Activated naive CD4-positive, alpha-beta T cell treated with anti-CD3 and anti-CD28 coated beads for 36 hours (primary cell): ENCODE measurements at regions not wholly inside any gene's neighbourhood (a gene's known extent, or its start where the extent isn't known, plus 50 kb on each side); places are given as distances from the start of the nearest gene placed in this dataset.

ENCODE experiments used
- CTCF ChIA-PET: fragments of 350-600 bp; sonication (Branson Sonifier 250); formaldehyde crosslinking; loops from one replicate; lab custom pipeline; 2021; ENCODE audit warnings: antibody characterized with exemption; lab: Charles Lee
- DNase-seq: peaks from one replicate; pipeline ENCODE4 v3.0.0-alpha.2; 2020
- H3K27ac Mint-ChIP-seq: one replicate; pipeline ENCODE4 v1.8.0; 2021; ENCODE audit warnings: mild to moderate bottlenecking, mixed read lengths
- H3K27me3 Mint-ChIP-seq: one replicate; pipeline ENCODE4 v1.8.0; 2021; ENCODE audit warnings: low read depth, mixed read lengths
- H3K36me3 Mint-ChIP-seq: one replicate; pipeline ENCODE4 v1.8.0; 2021; ENCODE audit warnings: low read depth, mixed read lengths
- H3K4me1 Mint-ChIP-seq: one replicate; pipeline ENCODE4 v1.8.0; 2021; ENCODE audit warnings: low read depth, mixed read lengths
- H3K4me3 Mint-ChIP-seq: one replicate; pipeline ENCODE4 v1.8.0; 2021; ENCODE audit warnings: mild to moderate bottlenecking, moderate library complexity, mixed read lengths
- H3K9me3 Mint-ChIP-seq: one replicate; pipeline ENCODE4 v1.8.0; 2021; ENCODE audit warnings: mixed read lengths
- intact Hi-C: fragments of 100-400 bp; cut with micrococcal nuclease; formaldehyde crosslinking; loops from one replicate; pipeline ENCODE4 v1.15.1; 2023

- DNase-seq = no peak
- Mint-ChIP-seq H3K4me3 (no peak overlapping the region), H3K9me3 (peaks cover 2% of the 10 kb centered on the region), H3K36me3 (no peaks in the 10 kb centered on the region), H3K27ac (no peak overlapping the region), H3K4me1 (no peaks in the 10 kb centered on the region), H3K27me3 (no peaks in the 10 kb centered on the region)
- intact Hi-C loops = no loop called here
- CTCF ChIA-PET = no interaction called here
Observed at GRCh38 chr16:52618753-52619497, 72.0 kb upstream of the TOX3 start.

DNA sequence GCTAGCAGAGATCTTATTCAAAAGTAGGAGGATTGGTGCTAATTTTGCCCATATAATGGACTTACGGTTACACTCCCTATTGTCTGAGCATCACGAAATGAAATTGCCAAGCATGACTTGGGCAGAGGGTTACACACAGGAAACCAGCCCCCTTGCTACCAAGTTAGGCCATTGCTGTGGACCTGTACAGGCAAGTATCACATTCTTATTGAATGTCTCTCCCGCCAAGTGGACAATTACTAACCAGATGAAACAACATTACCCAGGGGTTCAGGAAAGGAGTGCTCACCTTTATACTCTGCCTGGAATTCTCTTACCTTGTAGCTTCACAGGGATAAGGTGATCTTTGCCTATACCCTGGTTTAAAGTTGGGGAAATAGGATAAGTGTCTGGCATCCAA is 70.6 kb upstream of the TOX3 start:
- no peak overlapping the region for H3K4me3 Mint-ChIP-seq
- no peaks in the 10 kb centered on the region for H3K4me1 Mint-ChIP-seq
- no peaks in the 10 kb centered on the region for H3K36me3 Mint-ChIP-seq
- H3K27me3 Mint-ChIP-seq = no peaks in the 10 kb centered on the region
- H3K27ac Mint-ChIP-seq = no peak overlapping the region
- no peak for DNase-seq
- H3K9me3 Mint-ChIP-seq = peaks cover 2% of the 10 kb centered on the region
- CTCF ChIA-PET = no interaction called here
- intact Hi-C loops = no loop called here

DNA sequence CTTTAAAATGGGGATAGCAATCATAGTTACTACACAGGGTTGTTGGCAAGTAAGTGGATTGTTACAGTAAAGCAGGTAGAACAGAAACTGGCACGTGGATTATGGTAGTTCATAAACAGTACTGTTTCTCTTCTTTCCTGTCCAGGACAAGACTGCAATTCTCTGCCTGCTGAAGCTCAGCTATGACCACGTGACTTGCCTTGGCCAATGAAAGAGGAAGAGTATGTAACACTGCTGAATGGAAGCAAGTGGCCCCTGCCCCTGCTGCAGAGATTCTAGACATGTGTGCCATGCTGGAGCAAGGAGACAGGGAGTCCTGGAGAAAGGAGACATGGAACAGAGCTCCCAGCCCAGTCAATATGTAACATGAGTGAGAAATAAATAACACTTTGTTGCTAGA is 66.6 kb upstream of the TOX3 start:
- intact Hi-C loops = no loop called here
- H3K4me1 Mint-ChIP-seq = no peaks in the 10 kb centered on the region
- no peak overlapping the region for H3K27ac Mint-ChIP-seq

DNA sequence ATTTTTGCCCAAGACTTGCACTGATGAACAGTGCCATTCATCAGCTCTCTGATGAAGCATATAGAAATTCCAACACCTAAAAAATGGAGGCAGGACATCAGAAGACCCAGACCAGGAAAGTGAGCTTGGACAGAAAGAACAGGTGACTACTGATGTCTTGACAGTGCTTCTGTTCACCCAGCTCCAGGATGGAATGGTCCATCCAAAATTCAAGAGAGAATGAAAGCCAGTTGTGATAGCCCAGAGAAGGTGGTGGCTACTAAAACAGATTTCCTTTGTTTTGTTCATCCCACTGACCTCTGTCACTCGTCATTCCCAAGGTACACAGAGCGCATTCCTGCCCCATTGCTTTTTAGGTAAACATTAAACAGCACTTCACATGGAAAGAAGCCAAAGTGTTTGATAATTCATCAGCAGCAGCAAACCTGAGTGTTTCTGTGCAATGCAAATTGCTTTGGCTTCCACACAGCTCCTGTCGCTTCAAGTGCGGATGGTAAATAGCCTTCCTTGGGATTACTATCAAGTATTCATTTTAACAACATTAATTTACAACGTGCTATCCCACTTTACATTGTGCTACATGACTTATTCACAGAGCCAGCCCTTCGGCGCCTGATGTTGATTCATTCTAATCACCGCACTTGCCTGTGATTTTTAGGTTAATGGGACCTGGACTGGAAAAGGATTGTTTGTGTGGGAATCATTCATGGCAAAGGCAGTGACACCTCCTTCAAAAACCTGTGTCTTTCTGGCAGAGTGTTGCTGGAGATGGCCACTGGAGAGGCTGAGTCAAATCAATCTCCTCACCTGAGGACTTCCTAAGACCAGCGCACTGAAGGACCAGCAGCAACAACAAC is 65.1 kb upstream of the TOX3 start:
- DNase-seq = no peak
- H3K27ac Mint-ChIP-seq = no peak overlapping the region
- no peak overlapping the region for H3K4me3 Mint-ChIP-seq
- H3K9me3 Mint-ChIP-seq = peaks cover 2% of the 10 kb centered on the region
- intact Hi-C loops = no loop called here
- H3K4me1 Mint-ChIP-seq = no peaks in the 10 kb centered on the region
- H3K36me3 Mint-ChIP-seq = no peaks in the 10 kb centered on the region
- no peaks in the 10 kb centered on the region for H3K27me3 Mint-ChIP-seq
- CTCF ChIA-PET = no interaction called here

More for the DNA sequence above, 66.6 kb upstream of the TOX3 start:
- peaks cover 4% of the 10 kb centered on the region for H3K9me3 Mint-ChIP-seq
- no peak for DNase-seq
- no peaks in the 10 kb centered on the region for H3K27me3 Mint-ChIP-seq
- no peak overlapping the region for H3K4me3 Mint-ChIP-seq
- CTCF ChIA-PET = no interaction called here
- no peaks in the 10 kb centered on the region for H3K36me3 Mint-ChIP-seq

DNA sequence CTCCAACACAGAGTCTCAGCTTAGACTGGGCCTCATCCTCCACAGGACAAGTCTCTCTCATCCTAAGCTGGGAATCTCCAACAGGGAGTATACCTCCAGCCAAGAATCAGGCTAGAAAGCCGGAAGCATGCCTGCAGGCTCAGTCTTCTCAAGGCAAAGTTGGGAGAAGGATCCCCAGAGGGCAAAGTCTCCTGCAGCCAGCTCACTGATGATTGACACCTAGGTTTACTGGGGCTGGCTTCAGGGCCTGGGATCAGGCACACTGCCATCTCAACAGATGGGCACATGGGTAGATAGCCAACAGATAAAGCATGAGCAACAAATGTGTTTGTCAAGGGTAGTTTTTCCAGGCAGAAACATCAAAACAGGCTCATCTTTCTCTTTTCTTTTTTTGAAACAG is 56.1 kb upstream of the TOX3 start:
- CTCF ChIA-PET = no interaction called here
- no peak for DNase-seq

GRCh38 chr16:52597772-52598483 is 51.0 kb upstream of the TOX3 start:
- no peaks in the 10 kb centered on the region for H3K4me1 Mint-ChIP-seq
- intact Hi-C loops = no loop called here
- no peaks in the 10 kb centered on the region for H3K9me3 Mint-ChIP-seq
- H3K36me3 Mint-ChIP-seq = no peaks in the 10 kb centered on the region
- CTCF ChIA-PET = no interaction called here
- DNase-seq = no peak
- no peak overlapping the region for H3K4me3 Mint-ChIP-seq
- no peak overlapping the region for H3K27ac Mint-ChIP-seq
- H3K27me3 Mint-ChIP-seq = no peaks in the 10 kb centered on the region

More for the DNA sequence above, 56.1 kb upstream of the TOX3 start:
- no peaks in the 10 kb centered on the region for H3K27me3 Mint-ChIP-seq
- no peaks in the 10 kb centered on the region for H3K36me3 Mint-ChIP-seq
- no peak overlapping the region for H3K4me3 Mint-ChIP-seq
- H3K27ac Mint-ChIP-seq = no peak overlapping the region
- peaks cover 1% of the 10 kb centered on the region for H3K9me3 Mint-ChIP-seq
- intact Hi-C loops = no loop called here
- no peaks in the 10 kb centered on the region for H3K4me1 Mint-ChIP-seq

DNA sequence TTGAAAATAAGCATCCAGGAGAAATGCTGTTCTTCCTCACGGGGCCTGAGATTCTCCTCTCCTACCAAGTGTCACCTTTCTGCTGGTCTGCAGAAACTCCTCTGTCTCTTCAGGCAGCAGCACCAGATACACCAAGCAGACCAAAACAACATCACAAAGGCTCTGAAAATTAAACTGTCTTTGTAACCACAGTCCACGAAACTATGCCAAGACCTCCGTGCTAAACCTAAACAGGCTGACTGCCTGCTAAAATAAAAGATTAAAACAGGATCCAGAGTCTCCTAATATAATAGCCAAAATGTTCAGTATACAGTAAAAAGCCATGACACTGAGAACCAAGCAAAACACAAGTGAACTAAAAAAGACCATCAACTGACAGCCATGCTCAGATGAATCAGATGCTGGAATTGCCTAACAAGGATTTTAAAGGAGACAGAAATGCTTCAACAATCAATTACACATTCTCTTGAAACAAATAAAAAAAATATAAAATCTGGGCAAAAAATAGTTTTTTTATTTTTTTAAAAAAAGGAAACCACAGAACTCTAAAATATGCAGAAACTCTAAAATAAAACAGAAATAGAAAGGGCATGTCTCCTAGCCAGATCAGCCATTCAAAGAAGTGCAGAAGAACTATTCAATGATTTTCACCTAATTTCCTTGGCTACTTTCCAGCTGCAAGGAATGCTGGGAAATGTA is 50.3 kb upstream of the TOX3 start:
- Mint-ChIP-seq H3K36me3 (no peaks in the 10 kb centered on the region), H3K9me3 (no peaks in the 10 kb centered on the region), H3K4me1 (no peaks in the 10 kb centered on the region), H3K27ac (no peak overlapping the region), H3K4me3 (no peak overlapping the region), H3K27me3 (no peaks in the 10 kb centered on the region)
- CTCF ChIA-PET = no interaction called here
- intact Hi-C loops = no loop called here
- DNase-seq = no peak
